ENCODE measurements at regions not wholly inside any gene's neighbourhood (a gene's known extent, or its start where the extent isn't known, plus 50 kb on each side); places are given as distances from the start of the nearest gene placed in this dataset.

GRCh38 chr22:49663823-49664222 lies 163.8 kb downstream of the BRD1 start:
- Histone ChIP-seq H3K9me3 (no peaks in the 10 kb centered on the region), H3K4me3 (no peak overlapping the region), H3K4me1 (peaks cover 0 to 4% (median 0%) of the 10 kb centered on the region in 4 donors), H3K36me3 (no peaks in the 10 kb centered on the region), H3K27ac (no peak overlapping the region), H3K27me3 (peaks cover 0 to 87% (median 38%) of the 10 kb centered on the region in 3 donors)
- no peak for TF ChIP-seq CTCF (IDR thresholded peaks at IDR 0.05)
- TF ChIP-seq EP300 (IDR thresholded peaks at IDR 0.05) = no peak
- no peak for TF ChIP-seq POLR2AphosphoS5 (IDR thresholded peaks at IDR 0.05)
- WGBS, 5 donors = 71 to 98% (median 84%) methylated on average over 5 to 7 of the region's 7 CpGs
- DNase-seq = no peak
- intact Hi-C loops (cut with DNase I; ENCODE audit: low total_unique reads) = no loop called here

- Histone ChIP-seq H3K9me3 (no peaks in the 10 kb centered on the region), H3K27me3 (peaks cover 0 to 84% (median 33%) of the 10 kb centered on the region in 3 donors), H3K36me3 (no peaks in the 10 kb centered on the region), H3K4me3 (no peak overlapping the region), H3K27ac (no peak overlapping the region), H3K4me1 (peaks cover 0 to 4% (median 0%) of the 10 kb centered on the region in 4 donors)
- intact Hi-C loops (cut with DNase I; ENCODE audit: low total_unique reads) = no loop called here
- no peak for DNase-seq
- TF ChIP-seq CTCF (IDR thresholded peaks at IDR 0.05) (no peak), POLR2AphosphoS5 (IDR thresholded peaks at IDR 0.05) (no peak), EP300 (IDR thresholded peaks at IDR 0.05) (no peak), POLR2A (IDR thresholded peaks at IDR 0.05) (no peak)
- WGBS, 5 donors = 80 to 92% (median 84%) methylated on average over 17 of the region's 17 CpGs
These were observed 164.4 kb downstream of the BRD1 start for GRCh38 chr22:49663311-49663711.

GRCh38 chr22:49662681-49663080 lies 165.0 kb downstream of the BRD1 start:
- Histone ChIP-seq H3K27ac (no peak overlapping the region), H3K4me3 (no peak overlapping the region), H3K4me1 (peaks cover 0 to 4% (median 0%) of the 10 kb centered on the region in 4 donors), H3K9me3 (no peaks in the 10 kb centered on the region), H3K27me3 (peaks cover 0 to 84% (median 29%) of the 10 kb centered on the region in 3 donors), H3K36me3 (no peaks in the 10 kb centered on the region)
- intact Hi-C loops (cut with DNase I; ENCODE audit: low total_unique reads) = no loop called here
- TF ChIP-seq POLR2AphosphoS5 (IDR thresholded peaks at IDR 0.05) (no peak), POLR2A (IDR thresholded peaks at IDR 0.05) (no peak), CTCF (IDR thresholded peaks at IDR 0.05) (no peak), EP300 (IDR thresholded peaks at IDR 0.05) (no peak)
- 73 to 82% (median 77%) methylated on average over 18 of the region's 18 CpGs for WGBS, 5 donors
- DNase-seq = no peak

GRCh38 chr22:49660794-49661781 lies 166.6 kb downstream of the BRD1 start:
- no peak for DNase-seq
- no peak for TF ChIP-seq EP300 (IDR thresholded peaks at IDR 0.05)
- TF ChIP-seq POLR2A (IDR thresholded peaks at IDR 0.05) = no peak
- TF ChIP-seq POLR2AphosphoS5 (IDR thresholded peaks at IDR 0.05) = no peak
- TF ChIP-seq CTCF (IDR thresholded peaks at IDR 0.05) = no peak
- H3K27me3 ChIP-seq = peaks cover 0 to 71% (median 17%) of the 10 kb centered on the region in 3 donors
- WGBS, 5 donors = 78 to 85% (median 81%) methylated on average over 28 to 40 of the region's 40 CpGs
- H3K36me3 ChIP-seq = no peaks in the 10 kb centered on the region
- H3K27ac ChIP-seq = no peak overlapping the region
- H3K4me3 ChIP-seq = no peak overlapping the region
- intact Hi-C loops (cut with DNase I; ENCODE audit: low total_unique reads) = no loop called here
- H3K9me3 ChIP-seq = no peaks in the 10 kb centered on the region
- peaks cover 0 to 6% (median 0%) of the 10 kb centered on the region in 4 donors for H3K4me1 ChIP-seq
